ENCODE measurements at regions not wholly inside any gene's neighbourhood (a gene's known extent, or its start where the extent isn't known, plus 50 kb on each side); places are given as distances from the start of the nearest gene placed in this dataset.

DNA sequence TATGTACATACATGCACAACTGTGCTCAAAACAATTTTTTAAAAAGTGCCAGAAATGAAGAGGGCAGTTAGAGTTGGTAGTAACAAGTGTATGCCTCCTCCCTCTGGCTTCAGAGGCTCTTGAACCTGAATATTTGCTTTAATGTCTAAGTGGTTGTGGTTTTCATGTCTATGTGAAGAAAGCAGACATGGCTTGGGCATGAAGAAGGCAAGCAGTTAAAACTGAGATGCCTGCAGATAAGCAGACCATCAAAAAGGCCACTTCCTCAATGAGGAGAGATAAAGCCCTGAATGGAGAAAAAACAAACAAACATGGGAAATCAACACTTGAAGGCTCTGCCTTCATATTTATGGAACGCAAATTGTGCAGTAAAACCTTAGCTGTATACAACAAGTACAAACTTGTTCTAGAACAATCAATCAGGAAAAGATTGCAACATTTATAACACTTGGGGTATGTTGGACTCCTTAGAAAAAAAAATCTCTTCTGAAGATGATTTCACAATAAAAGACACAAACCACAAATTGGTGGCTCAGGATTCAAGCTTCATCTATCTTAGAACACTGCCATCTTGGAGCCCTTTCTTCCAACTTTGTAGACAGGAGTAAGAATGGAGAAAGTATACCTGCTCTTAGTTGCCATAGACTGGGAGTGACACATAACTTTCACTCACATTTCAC lies 52.7 kb upstream of the PLA2G4A start:
- TF ChIP-seq EZH2 (IDR thresholded peaks at IDR 0.05): no peak
- no peak for TF ChIP-seq FOXP2 (optimal IDR thresholded peaks at IDR 0.05; ENCODE audit: control extremely low read depth, extremely low read length, insufficient read depth)
